HG02678 (cell line): ENCODE measurements at regions not wholly inside any gene's neighbourhood (a gene's known extent, or its start where the extent isn't known, plus 50 kb on each side); places are given as distances from the start of the nearest gene placed in this dataset.
A peak's percentile ranks its signal among the peaks of the same experiment; 100 is the strongest.

ENCODE experiments used
- ATAC-seq: cut with Tn5 transposase; IDR thresholded peaks from one replicate; pipeline ENCODE4 v1.9.1; 2021; ENCODE audit warnings: mild to moderate bottlenecking, moderate library complexity; ENCODE audit not compliant: unreplicated experiment

DNA sequence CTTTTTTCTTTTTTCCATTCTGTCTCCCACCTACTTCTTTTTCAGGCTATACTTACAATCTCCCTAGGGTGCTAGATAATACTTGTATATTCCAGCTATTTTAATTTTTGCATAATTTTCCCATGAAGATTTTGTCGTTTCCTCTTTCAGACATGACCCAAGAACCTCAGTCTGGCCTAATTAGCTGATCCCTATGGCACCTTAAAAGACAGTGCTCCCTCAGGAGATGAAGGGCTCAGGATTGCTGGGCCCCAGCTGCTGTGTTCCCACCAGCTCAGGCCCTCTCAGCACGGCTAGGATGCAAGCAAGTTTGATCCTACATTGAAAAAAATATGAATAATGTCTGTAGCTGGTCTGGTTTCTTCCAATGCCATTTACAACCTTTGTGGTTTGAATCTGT lies 55.0 kb upstream of the RGS5 start:
- ATAC-seq, result no peak

DNA sequence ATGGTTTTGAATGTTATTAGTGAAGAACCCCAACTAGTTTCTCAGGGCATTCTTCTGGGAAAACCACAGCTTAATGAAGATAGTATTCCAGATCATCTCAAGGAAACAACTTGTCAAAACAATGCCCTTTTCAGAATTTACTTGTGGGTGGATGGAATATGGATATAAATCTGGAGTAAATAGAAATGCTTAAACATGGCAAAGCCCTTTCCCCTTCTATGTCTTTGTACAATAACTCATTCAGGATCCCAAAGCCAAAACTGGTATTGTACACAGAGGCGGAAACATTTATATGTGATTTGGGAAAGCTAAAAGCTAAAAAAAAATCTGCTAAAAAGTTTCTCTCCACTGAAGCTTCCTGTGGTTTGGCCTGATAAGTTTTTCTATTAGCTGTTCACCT lies 55.5 kb upstream of the RGS5 start:
- no peak for ATAC-seq

DNA sequence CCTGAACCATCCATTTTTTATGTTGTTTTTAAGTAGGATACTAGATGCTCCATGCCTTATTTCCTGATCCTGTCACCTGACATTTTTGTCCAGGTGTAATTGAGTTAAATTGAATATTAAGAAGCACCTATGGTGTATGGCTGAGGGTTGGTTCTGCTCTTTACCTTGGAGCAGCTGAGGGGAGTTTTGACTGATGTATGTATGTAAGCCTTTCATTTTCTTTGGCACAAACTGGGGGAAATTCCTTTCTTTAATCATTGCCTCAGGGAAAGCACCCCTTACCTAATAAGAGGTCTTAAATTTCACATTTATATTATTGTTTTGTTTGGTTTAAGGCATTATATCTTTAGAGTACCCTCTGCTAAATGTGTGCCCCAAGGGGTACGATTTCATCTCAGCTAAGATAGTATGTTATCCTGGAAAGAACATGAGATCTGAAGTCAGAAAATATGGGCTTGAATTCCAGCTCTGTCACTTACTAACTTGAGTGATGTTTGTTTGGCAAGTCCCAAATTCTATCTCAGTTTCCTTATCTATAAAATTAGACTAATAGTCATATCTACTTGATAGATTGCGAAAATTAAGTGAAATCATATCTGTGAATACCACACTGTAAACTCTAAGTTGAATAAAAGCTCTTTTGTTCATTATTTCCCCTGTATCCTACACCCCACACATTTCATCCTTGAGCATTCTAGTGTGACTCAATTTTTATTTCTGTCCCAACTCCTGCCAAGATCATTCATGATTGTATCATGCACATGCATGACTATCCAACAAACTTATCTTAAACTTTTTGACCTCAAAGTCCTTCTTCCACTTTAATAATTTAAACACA lies 57.7 kb upstream of the NUF2 start:
- ATAC-seq, result peak; percentile 84

DNA sequence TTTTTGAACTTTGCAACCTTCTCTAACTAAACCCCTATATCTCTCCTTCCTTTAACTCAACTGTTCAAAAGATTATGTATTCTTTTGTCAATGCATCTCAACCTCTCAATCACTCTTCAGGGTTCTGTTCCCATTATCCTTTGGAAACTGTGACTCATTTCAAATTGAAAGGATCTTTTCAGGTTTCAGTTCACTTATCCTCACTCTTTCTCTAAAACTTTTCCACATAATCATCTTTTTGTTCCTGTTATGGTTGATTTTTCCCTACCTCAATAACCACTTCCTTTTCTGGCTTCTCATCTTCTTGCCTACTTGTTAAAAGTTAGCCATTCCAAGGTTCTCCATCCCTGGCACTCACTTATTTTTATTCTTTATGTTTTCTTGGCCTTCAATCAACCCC lies 56.2 kb upstream of the NUF2 start:
- no peak for ATAC-seq

- no peak for ATAC-seq
Observed at GRCh38 chr1:163267962-163268361, 53.8 kb upstream of the NUF2 start.

DNA sequence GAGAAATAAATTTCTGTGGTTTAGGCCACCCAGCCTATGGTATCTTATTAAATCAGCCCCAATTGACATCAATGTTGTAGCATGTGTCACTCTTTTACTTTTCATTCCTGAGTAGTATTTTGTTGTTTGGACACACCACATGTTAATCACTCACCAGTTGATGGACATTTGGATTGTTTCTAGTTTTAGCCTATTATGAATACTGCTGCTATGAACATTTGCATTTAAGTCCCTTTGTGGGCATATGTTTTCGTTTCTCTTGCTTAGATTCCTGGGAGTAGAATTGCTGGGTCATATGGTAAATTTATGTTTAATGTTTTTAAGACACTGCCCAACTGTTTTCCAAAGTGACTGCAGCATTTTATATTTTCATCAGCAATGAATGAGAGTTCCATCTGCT lies 50.2 kb upstream of the NUF2 start:
- no peak for ATAC-seq
